GM23248 (cell line): ENCODE measurements at regions not wholly inside any gene's neighbourhood (a gene's known extent, or its start where the extent isn't known, plus 50 kb on each side); places are given as distances from the start of the nearest gene placed in this dataset.

Experiments used
- DNase-seq: peaks from one replicate; pipeline ENCODE4 v3.0.0-alpha.2; 2015
- H2AFZ ChIP-seq: fragments of 200-600 bp; sonication (generic); 2 replicates; pipeline ENCODE4 v1.6.1; 2016; ENCODE audit warnings: antibody characterized with exemption
- H3F3A ChIP-seq: fragments of 200-600 bp; sonication (generic); 2 replicates; pipeline ENCODE4 v1.6.1; 2016; ENCODE audit warnings: mild to moderate bottlenecking, antibody characterized with exemption, mixed run types; ENCODE audit not compliant: insufficient read depth
- H3K27ac ChIP-seq: fragments of 200-600 bp; sonication (generic); 2 replicates; pipeline ENCODE4 v1.5.1; 2016; ENCODE audit warnings: mild to moderate bottlenecking
- H3K27me3 ChIP-seq: fragments of 200-600 bp; sonication (generic); replicated peaks from 2 replicates; pipeline ENCODE4 v1.6.1; 2016; ENCODE audit warnings: mild to moderate bottlenecking; ENCODE audit not compliant: insufficient read depth
- H3K36me3 ChIP-seq: fragments of 200-600 bp; sonication (generic); 2 replicates; pipeline ENCODE4 v1.6.1; 2016; ENCODE audit warnings: low read depth, mild to moderate bottlenecking
- H3K4me1 ChIP-seq: fragments of 200-600 bp; sonication (generic); 2 replicates; pipeline ENCODE4 v1.6.1; 2016; ENCODE audit warnings: mild to moderate bottlenecking; ENCODE audit not compliant: insufficient read depth
- H3K4me2 ChIP-seq: fragments of 200-600 bp; sonication (generic); one replicate; pipeline ENCODE4 v1.6.1; 2016; ENCODE audit warnings: mild to moderate bottlenecking; ENCODE audit not compliant: unreplicated experiment
- H3K4me3 ChIP-seq: fragments of 200-600 bp; sonication (generic); 2 replicates; pipeline ENCODE4 v1.5.1; 2016; ENCODE audit warnings: mild to moderate bottlenecking
- H3K79me2 ChIP-seq: fragments of 200-600 bp; sonication (generic); 2 replicates; pipeline ENCODE4 v1.6.1; 2016; ENCODE audit warnings: mild to moderate bottlenecking; ENCODE audit not compliant: insufficient read depth
- H3K9ac ChIP-seq: fragments of 200-600 bp; sonication (generic); 2 replicates; pipeline ENCODE4 v1.6.1; 2016; ENCODE audit warnings: mild to moderate bottlenecking
- H3K9me2 ChIP-seq: fragments of 200-600 bp; sonication (generic); 2 replicates; pipeline ENCODE4 v1.6.1; 2016; ENCODE audit warnings: mixed run types, mild to moderate bottlenecking, moderate library complexity; ENCODE audit not compliant: insufficient read depth
- H3K9me3 ChIP-seq: fragments of 200-600 bp; sonication (generic); one replicate; pipeline ENCODE4 v1.6.1; 2017; ENCODE audit warnings: low read depth
- H4K20me1 ChIP-seq: fragments of 200-600 bp; sonication (generic); 2 replicates; pipeline ENCODE4 v1.6.0; 2016; ENCODE audit not compliant: insufficient read depth
- EZH2 ChIP-seq: fragments of 200-600 bp; sonication (generic); IDR thresholded peaks from 2 replicates; pipeline ENCODE4 v1.6.1; 2018; ENCODE audit warnings: antibody characterized with exemption, mild to moderate bottlenecking; ENCODE audit not compliant: insufficient read depth, poor library complexity, severe bottlenecking
- EZH2phosphoT487 ChIP-seq: fragments of 200-600 bp; sonication (generic); IDR thresholded peaks from 2 replicates; pipeline ENCODE4 v1.6.1; 2018; ENCODE audit warnings: antibody characterized with exemption, moderate library complexity, mild to moderate bottlenecking, low read depth; ENCODE audit not compliant: insufficient read depth
- WGBS, 2 experiments: methylation state at CpG; one replicate each; pipeline ENCODE4 v1.1.6; 2015 to 2017; ENCODE audit warnings: low lambda C conversion rate in 2 of 2, low coverage in 1 of 2; ENCODE audit errors: missing lambda C conversion rate in 2 of 2; 5-methylcytosine and 5-hydroxymethylcytosine counted together
- in situ Hi-C: fragments of 300-500 bp; cut with MboI; formaldehyde crosslinking; loops from 2 replicates; pipeline ENCODE4 v1.15.0; 2020

DNA sequence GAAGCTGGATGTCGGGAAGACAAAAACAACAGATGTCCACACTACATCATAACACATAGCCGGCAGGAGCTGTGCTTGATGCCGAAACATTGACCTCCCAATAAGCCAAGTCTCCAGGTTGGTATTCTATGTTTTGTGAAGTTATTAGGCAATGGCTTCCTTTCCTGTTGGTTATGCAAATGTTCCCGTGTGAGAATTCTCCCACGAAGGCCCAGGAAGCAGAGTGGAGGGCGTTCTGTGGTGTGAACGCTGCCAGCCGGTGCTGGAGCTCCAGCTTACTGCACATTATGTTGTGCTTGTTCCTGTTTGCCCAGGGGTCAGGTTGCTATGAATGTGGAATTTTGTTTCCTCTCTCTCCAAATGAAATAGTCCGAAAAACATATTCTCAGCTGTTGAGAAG lies 156.4 kb upstream of the HMGA2 start:
- Histone ChIP-seq H3F3A (peaks cover 12% of the 10 kb centered on the region), H3K27me3 (no peaks in the 10 kb centered on the region), H3K4me1 (peaks cover 30% of the 10 kb centered on the region), H3K4me3 (no peak overlapping the region), H3K4me2 (no peak overlapping the region), H3K9me3 (no peaks in the 10 kb centered on the region), H3K79me2 (no peaks in the 10 kb centered on the region), H3K9me2 (no peaks in the 10 kb centered on the region), H2AFZ (no peak overlapping the region), H3K9ac (no peak overlapping the region), H3K27ac (no peak overlapping the region), H3K36me3 (no peaks in the 10 kb centered on the region), H4K20me1 (no peaks in the 10 kb centered on the region)
- TF ChIP-seq EZH2phosphoT487, result no peak
- TF ChIP-seq EZH2, result no peak
- WGBS, 2 experiments, result 84 to 85% methylated on average over 9 of the region's 9 CpGs
- no peak for DNase-seq
- in situ Hi-C loops, result no loop called here

DNA sequence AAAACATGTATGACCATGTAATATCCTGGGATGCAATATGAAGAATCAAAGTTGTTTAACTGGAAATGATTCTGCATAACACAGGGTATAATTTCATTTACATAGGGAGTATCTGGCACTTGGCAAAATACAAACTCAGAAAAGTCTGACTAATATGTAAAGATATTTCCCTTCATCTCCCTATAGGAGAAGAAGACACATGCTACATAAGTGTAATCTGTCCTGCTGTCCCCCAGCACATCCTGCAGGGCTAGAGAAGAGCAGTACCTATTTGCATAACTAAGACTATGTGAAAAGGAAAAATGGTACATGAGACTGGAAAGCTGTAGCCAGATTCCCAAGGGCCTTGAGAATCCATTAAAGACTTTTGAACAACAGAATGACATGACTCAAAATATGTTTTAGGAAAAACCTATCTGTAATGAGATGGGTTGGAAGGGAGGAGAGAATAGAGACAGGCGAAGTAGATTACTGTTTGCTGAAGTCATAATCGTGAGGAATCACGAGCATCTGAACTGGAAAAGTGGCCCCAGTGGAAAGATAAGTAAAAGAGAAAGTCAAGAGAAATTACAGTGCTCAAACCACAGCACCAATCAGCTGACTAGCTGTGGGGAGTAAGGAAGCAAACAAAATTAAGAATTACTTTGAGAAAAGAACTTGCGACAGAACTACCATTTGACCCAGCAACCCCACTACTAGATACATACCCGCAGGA lies 155.1 kb upstream of the HMGA2 start:
- Histone ChIP-seq H3K79me2 (no peaks in the 10 kb centered on the region), H3K4me2 (no peak overlapping the region), H3K9ac (no peak overlapping the region), H3K9me3 (no peaks in the 10 kb centered on the region), H2AFZ (no peak overlapping the region), H3K36me3 (no peaks in the 10 kb centered on the region), H3K27me3 (no peaks in the 10 kb centered on the region), H3F3A (peaks cover 12% of the 10 kb centered on the region), H3K9me2 (no peaks in the 10 kb centered on the region), H3K4me1 (peaks cover 37% of the 10 kb centered on the region), H3K4me3 (no peak overlapping the region), H3K27ac (no peak overlapping the region), H4K20me1 (no peaks in the 10 kb centered on the region)
- peak; percentile 24 for DNase-seq
- no peak for TF ChIP-seq EZH2phosphoT487
- TF ChIP-seq EZH2, result no peak
- WGBS, 2 experiments, result 97 to 98% methylated on average over 5 of the region's 5 CpGs
- in situ Hi-C loops, result no loop called here

DNA sequence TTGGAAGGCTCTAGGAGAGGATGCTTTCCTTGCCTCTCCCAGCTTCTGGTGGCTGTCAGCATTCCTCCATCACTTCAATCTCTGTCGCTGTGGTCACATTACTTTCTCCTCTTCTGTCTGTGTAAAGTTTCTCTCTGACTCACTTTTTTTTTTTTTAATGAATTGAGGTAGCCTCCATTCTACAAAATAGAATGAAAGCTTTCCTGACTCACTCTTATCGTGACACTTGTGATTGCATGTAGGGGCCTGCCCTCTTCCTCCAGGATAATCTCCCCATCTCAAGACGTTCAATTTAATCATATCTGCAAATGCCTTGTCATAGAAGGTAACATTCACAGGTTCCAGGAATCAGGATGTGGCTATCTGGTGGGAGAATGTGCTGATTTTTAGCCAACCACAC lies 153.5 kb upstream of the HMGA2 start:
- H3K9ac ChIP-seq, result no peak overlapping the region
- no peaks in the 10 kb centered on the region for H3K9me2 ChIP-seq
- peaks cover 12% of the 10 kb centered on the region for H3F3A ChIP-seq
- H3K4me1 ChIP-seq, result peaks cover 37% of the 10 kb centered on the region
- peak; percentile 56 for DNase-seq
- H3K36me3 ChIP-seq, result no peaks in the 10 kb centered on the region
- in situ Hi-C loops, result no loop called here
- no peak overlapping the region for H3K4me3 ChIP-seq
- H4K20me1 ChIP-seq, result no peaks in the 10 kb centered on the region
- H3K79me2 ChIP-seq, result no peaks in the 10 kb centered on the region
- TF ChIP-seq EZH2, result no peak
- TF ChIP-seq EZH2phosphoT487, result no peak
- peak overlapping the region; percentile 6 for H3K4me2 ChIP-seq
- H2AFZ ChIP-seq, result no peak overlapping the region
- H3K27ac ChIP-seq, result peak overlapping the region; percentile 24; the same call in 1 of the 2 replicates
- H3K9me3 ChIP-seq, result no peaks in the 10 kb centered on the region
- WGBS, 2 experiments, result 47 to 49% methylated on average over 3 of the region's 3 CpGs
- H3K27me3 ChIP-seq, result no peaks in the 10 kb centered on the region

DNA sequence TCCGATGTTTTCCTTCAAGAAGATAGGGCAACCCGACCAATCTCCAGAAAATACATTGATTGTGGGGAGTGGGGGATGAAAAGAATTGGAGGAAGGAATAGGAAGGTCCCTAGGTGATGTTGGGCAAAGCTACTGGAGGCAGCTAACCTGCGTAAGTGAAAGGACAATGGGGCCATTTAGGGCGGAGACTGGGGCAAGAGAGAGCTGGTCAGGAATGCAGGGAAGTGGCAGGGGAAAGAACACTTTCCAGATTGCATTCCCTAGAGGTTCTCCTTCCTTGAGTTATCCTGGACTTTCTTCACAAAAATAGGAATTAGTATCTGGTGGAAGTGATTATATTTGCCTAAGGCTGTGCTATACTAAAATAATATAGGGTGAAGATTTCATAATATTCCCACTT lies 151.8 kb upstream of the HMGA2 start:
- TF ChIP-seq EZH2phosphoT487, result no peak
- TF ChIP-seq EZH2, result no peak

More for the DNA sequence above, 151.8 kb upstream of the HMGA2 start:
- no peaks in the 10 kb centered on the region for H3K9me2 ChIP-seq
- in situ Hi-C loops, result no loop called here
- no peak overlapping the region for H3K9ac ChIP-seq
- no peak overlapping the region for H3K4me2 ChIP-seq
- H3K4me1 ChIP-seq, result peaks cover 37% of the 10 kb centered on the region
- no peaks in the 10 kb centered on the region for H3K27me3 ChIP-seq
- no peak for DNase-seq
- no peak overlapping the region for H2AFZ ChIP-seq
- H3K79me2 ChIP-seq, result no peaks in the 10 kb centered on the region
- H3K27ac ChIP-seq, result no peak overlapping the region
- H3K36me3 ChIP-seq, result no peaks in the 10 kb centered on the region
- peaks cover 12% of the 10 kb centered on the region for H3F3A ChIP-seq
- no peaks in the 10 kb centered on the region for H4K20me1 ChIP-seq
- no peak overlapping the region for H3K4me3 ChIP-seq
- no peaks in the 10 kb centered on the region for H3K9me3 ChIP-seq
- 98 to 99% methylated on average over 4 of the region's 4 CpGs for WGBS, 2 experiments
